HG02610 (cell line): ENCODE measurements at regions not wholly inside any gene's neighbourhood (a gene's known extent, or its start where the extent isn't known, plus 50 kb on each side); places are given as distances from the start of the nearest gene placed in this dataset.

ENCODE experiments used
- ATAC-seq: cut with Tn5 transposase; IDR thresholded peaks from one replicate; pipeline ENCODE4 v1.9.1; 2021; ENCODE audit warnings: mild to moderate bottlenecking, moderate library complexity; ENCODE audit not compliant: unreplicated experiment

DNA sequence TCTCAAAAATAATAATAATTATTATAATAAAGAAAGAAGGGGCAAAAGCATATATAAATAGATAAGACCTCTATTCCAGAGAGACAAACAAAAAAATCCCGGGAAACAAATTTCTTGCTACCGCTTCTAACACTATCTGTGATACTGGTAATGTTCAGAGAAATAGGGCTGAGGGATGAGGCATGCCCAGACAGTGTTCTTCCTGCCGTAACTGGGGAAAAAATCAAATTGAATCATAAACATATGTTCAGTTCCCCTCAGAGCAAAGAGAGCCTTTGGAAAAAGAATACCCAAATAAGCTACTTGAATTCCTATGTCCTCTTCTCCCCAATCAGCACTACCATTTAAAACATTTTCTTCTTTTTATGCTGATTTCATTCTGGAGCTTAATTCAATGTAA lies 688.0 kb downstream of the KCNJ2 start:
- no peak for ATAC-seq

GRCh38 chr17:70859829-70860228 lies 690.5 kb downstream of the KCNJ2 start:
- ATAC-seq: no peak

DNA sequence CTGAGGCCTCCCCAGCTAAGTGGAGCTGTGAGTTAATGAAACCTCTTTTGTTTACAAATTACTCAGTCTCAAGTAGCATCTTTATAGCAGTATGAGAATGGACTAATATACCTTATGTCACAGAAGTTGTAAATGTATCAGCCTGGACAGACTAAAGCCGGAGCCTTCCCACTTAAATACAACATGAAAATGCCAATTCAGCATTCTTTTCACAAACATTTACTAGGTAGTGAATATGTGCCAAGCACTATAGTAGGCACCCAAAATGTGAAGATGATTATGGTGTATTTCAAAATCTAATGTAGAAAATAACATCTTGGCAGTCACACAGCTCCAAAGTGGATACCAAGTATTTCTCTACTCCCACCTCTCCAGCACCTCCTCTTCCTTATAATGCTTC lies 693.0 kb downstream of the KCNJ2 start:
- ATAC-seq: no peak

- no peak for ATAC-seq
Observed at GRCh38 chr17:70863436-70864248, 694.3 kb downstream of the KCNJ2 start.

GRCh38 chr17:70865993-70866804 lies 696.9 kb downstream of the KCNJ2 start:
- no peak for ATAC-seq

- no peak for ATAC-seq
Observed at GRCh38 chr17:70868149-70868548, 698.8 kb downstream of the KCNJ2 start.

- no peak for ATAC-seq
Observed at GRCh38 chr17:70869402-70870085, 700.2 kb downstream of the KCNJ2 start.

- no peak for ATAC-seq
Observed at GRCh38 chr17:70871180-70871818, 702.0 kb downstream of the KCNJ2 start.

DNA sequence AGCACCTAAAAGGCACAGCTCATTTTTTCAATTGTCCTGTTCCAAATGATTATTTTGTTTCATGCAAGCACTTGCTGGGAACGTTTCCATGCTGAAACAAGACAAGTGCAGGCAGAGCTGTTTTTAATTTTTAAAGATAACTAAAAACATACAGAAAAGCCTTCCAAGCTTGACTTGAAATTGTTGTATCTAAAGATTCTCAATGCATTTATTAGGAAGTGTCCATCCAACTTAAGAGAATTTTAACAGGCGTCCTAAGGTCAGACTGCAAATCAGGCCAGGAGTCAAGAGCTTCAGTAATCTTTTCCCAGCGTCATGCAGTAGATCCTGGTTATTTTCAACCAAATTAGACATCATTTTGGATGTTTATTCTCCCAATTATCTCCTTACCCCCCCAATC lies 702.8 kb downstream of the KCNJ2 start:
- ATAC-seq: no peak

- ATAC-seq: no peak
Observed at GRCh38 chr17:70875729-70876310, 706.5 kb downstream of the KCNJ2 start.

- no peak for ATAC-seq
Observed at GRCh38 chr17:70878879-70879278, 709.5 kb downstream of the KCNJ2 start.

- ATAC-seq: no peak
Observed at GRCh38 chr17:70879401-70879800, 710.1 kb downstream of the KCNJ2 start.

DNA sequence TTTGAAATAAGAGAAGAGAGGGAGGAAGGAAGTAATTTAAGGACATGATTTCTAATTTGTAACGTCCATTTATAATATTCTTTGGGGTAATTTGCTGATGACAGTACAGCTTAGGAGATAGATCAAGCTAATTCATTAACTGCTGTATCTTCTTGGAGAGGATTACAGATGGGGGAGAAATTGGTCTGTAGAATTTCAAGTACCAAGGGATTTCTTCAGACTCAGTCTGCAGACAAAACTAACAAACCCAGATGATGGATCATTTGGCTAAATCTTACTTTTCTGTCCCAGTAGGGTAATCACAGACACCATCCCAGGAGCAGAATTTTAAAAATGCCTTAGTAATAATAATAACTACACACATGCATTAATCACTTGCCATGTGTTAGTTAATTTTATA lies 711.8 kb downstream of the KCNJ2 start:
- no peak for ATAC-seq

- ATAC-seq: no peak
Observed at GRCh38 chr17:70882504-70882903, 713.2 kb downstream of the KCNJ2 start.

- no peak for ATAC-seq
Observed at GRCh38 chr17:70886648-70887047, 717.3 kb downstream of the KCNJ2 start.

DNA sequence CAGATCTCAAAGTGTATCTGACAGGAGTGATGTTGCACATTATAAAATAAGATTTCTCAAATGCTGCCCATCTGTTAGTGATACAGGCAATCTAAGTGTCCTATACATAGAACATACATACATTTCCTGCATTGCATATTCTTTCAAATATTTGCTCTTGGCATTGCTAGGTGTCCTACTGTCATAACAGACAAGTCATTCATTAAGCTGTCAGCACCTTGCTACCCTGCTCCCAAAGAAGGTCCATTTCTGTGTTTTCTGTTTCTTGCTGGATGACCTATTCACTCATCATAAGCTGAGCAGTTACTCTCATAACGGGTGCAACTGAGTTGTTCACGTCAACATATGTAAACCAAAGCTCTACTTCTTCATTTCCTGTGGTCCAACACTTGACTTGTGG lies 719.0 kb downstream of the KCNJ2 start:
- ATAC-seq: no peak

DNA sequence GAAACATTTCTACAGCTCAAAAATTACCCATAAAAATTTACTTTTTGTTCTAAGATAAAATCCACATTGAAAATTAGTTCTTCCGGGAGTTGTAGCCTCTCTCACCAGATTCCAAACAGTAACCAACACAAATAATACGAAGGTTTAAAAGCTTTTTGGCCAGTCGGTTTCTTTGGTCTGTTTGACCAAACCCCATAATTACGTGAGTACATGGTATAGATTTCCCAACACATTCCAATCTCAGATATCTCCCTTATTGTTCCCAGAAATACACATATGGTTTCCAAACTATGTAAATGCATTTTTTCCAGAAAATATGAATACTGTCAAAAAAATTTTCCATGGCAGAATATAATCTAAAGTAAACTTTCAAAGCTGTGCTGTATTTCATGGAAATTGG lies 722.0 kb downstream of the KCNJ2 start:
- ATAC-seq: no peak

GRCh38 chr17:70892527-70892926 lies 723.2 kb downstream of the KCNJ2 start:
- ATAC-seq: no peak

GRCh38 chr17:70896843-70897242 lies 727.5 kb downstream of the KCNJ2 start:
- ATAC-seq: no peak

DNA sequence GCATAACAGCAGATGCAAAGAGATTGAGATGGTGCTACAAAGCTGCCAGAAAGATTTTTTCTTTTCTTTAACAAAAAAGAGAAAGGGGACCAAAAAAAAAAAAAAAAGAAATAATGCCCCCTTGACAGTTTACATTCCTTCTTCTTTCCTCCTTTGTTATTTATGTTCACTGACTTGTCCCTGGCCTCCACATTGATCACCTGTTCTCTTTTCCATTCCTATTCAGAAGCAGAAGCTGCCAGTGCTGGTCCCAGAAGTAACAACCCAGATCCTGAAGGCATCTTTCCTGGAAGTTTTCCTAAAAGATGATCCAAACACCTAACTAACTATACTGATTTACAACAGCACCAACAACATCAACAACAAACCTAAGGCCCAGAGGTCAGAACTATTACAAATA lies 728.1 kb downstream of the KCNJ2 start:
- ATAC-seq: no peak

- no peak for ATAC-seq
Observed at GRCh38 chr17:70901870-70902269, 732.5 kb downstream of the KCNJ2 start.
